Skeletal muscle cell (primary cell): ENCODE measurements at regions not wholly inside any gene's neighbourhood (a gene's known extent, or its start where the extent isn't known, plus 50 kb on each side); places are given as distances from the start of the nearest gene placed in this dataset.
A peak's percentile ranks its signal among the peaks of the same experiment; 100 is the strongest.

ENCODE experiments used
- DNase-seq: peaks from one replicate; pipeline ENCODE4 v3.0.0-alpha.2; 2010; ENCODE audit warnings: low read depth
- H3K4me3 ChIP-seq: 2 replicates; pipeline ENCODE4 v1.5.1; 2011; ENCODE audit warnings: low read depth, mild to moderate bottlenecking, control low read depth, low read length, moderate library complexity

DNA sequence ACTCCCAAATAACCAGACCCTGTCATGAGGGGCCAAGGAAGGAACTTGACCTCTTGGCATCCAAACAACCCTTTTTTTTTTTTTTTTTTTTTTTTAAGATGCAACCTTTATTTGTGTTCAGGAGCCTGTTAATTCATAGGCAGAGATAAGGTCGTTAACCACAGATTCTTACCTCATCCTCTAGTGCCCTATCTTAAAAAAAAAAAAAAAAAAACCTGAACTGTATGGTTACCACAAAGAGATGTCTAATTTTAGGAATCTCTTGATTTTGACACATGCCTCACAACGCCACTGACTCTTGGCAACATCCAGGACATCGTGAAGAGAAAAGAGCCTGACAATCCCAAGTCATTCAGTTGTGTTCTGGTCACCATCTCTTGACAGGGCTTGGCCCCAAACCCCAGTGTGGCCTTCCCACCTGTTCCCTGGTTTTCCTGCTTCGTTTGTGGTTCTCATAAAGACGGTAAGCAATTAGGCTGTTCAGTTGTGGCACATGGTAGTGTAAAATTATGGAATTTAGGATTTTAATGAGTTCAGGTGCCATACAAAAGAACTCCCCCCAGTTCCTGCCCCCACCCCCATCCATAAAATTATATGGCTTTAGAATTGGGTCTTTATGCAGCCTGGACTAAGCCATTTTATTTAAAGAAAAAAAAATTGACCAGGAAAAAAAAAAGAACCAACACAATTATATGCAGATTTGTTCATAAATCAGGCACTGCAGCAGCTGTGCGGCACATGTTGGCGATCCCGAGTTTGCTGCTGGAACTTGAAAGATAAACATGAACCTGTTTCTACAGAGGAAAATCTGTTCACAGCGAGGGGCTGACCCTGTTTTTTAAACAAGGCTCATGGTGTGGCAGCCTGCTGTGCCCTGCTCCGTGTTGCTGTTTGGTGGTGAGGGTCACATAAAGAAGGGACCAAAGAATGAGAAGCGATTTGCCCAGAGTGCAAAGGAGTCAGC, 267.8 kb upstream of the CLINT1 start:
- DNase-seq: no peak
- H3K4me3 ChIP-seq: no peak overlapping the region

DNA sequence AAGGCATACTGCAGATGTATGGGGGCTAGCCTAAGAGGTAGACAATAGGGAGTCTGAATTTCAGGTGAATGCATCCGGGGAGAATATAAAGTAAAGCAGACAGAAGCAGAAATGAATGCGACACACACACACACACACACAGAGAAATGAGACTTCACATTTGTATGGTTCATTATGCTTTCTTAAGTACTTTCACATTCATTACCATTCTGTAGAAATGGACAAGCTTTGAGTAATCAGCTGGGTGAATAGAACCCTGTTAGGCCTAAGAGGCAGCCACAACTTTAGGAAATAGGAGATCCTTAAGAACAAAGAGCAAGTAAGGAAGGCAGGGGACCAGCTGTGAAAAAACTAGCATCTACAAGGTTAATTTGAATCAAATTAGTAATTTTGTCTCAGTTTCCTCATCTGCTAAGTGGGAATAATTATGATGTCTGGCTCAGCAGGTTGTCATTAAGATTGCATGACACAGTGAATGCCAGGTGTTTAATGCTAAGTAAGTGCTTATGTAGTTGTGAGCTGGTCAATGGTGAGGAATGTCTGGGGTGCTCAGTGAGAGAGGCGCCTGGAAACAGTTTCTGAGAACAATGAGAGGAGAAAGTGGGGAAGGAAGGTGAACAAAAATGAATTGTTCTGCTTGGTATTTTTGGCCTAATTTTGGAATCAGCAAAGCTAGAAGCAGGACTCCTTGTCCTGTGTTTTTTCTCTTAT, 265.8 kb upstream of the CLINT1 start:
- no peak for DNase-seq
- no peak overlapping the region for H3K4me3 ChIP-seq

- H3K4me3 ChIP-seq: no peak overlapping the region
- no peak for DNase-seq
Measured at GRCh38 chr5:158123595-158123994, 264.6 kb upstream of the CLINT1 start.

- DNase-seq: no peak
- H3K4me3 ChIP-seq: no peak overlapping the region
Measured at GRCh38 chr5:158121678-158122077, 262.7 kb upstream of the CLINT1 start.

DNA sequence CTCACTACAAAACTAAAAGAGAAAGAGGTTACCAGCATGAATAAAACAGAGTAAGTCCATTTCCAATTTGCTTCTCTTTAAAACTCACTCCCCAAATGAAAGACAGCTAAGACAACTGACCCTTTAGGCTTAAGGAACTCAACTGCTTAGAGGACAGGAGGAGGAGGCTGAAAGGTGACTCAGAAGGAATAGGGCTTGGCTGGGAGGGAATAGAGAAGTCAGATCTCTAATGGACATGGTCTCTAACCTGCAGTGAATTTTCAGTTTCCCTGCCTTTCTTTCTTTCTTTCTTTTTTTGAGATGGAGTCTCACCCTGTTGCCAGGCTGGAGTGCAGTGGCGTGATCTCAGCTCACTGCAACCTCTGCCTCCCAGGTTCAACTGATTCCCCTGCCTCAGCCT, 261.8 kb upstream of the CLINT1 start:
- no peak for DNase-seq
- H3K4me3 ChIP-seq: no peak overlapping the region

DNA sequence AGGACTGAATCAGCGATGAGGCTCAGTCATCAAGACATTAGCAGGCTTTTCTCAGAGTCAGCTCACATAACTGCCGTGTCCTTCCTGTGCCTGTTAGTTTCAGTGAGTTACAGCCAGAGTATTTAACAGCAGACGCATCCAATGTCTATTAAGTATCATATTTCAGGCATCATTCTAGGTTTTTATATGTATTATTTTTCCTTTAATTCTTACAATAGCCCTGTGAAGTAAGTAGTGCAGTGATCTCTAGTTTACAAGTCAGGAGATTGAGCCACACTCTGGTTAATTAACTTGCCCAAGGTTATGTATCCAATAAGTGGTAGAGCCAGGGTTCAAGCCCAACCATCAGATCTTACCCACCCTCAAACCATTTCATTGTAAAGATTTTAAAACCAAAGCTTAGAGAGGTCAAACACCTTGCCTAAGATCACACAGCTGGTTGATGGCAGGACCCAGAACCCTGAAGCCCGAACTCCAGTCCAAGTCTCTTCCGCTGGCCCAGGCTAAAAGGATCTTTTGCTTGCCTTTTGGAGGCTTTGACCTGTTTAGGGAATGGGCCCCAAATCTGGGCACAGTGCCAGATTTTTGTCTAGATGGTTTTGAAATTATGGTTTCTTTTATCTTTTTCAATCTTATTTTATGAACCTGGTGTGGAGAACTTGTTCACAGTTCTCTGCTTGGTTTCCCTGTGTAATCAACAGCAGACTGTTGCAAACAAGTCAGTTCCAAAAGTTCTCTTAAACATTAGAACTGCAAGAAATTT, 261.2 kb upstream of the CLINT1 start:
- no peak overlapping the region for H3K4me3 ChIP-seq
- DNase-seq: peak; percentile 75

- no peak for DNase-seq
- no peak overlapping the region for H3K4me3 ChIP-seq
Measured at GRCh38 chr5:158117467-158118160, 258.7 kb upstream of the CLINT1 start.

DNA sequence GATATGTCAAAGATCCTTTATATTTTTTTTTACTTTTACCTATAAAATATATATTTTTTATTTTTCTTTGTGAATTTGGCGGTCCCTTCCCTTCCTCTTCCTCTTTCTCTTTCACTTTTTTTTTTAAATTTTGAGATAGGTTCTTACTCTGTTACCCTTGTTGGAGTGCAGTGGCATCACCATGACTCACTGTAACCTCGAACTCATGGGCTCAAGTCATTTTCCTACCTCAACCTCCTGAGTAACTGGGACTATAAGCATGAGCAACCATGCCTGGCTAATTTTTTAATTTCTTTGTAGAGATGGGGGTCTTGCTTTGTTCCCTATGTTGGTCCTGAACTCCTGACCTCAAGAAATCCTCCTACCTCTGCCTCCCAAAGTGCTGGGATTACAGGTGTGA, 258.0 kb upstream of the CLINT1 start:
- no peak overlapping the region for H3K4me3 ChIP-seq
- no peak for DNase-seq

GRCh38 chr5:158115468-158115867, 256.5 kb upstream of the CLINT1 start:
- DNase-seq: peak; percentile 68
- H3K4me3 ChIP-seq: no peak overlapping the region

DNA sequence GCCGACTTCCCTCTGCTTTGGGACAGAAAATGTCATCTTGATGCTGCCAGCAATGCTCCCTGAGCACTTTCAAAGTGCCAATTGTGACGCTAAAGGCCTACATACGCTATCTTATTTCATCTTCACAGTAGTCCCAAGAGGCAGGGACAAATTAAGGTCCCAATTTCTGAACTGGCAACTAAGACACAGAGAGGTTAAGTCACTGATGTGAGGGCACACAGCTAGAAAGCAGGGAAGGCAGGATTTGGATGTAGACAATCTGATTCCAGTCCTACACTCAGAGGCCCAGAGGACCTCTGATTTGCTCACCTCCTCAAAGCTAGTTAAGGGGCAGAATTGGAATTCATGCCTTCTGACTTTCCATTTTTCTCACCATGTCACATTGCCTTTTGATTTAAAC, 249.2 kb upstream of the CLINT1 start:
- no peak for DNase-seq
- no peak overlapping the region for H3K4me3 ChIP-seq

DNA sequence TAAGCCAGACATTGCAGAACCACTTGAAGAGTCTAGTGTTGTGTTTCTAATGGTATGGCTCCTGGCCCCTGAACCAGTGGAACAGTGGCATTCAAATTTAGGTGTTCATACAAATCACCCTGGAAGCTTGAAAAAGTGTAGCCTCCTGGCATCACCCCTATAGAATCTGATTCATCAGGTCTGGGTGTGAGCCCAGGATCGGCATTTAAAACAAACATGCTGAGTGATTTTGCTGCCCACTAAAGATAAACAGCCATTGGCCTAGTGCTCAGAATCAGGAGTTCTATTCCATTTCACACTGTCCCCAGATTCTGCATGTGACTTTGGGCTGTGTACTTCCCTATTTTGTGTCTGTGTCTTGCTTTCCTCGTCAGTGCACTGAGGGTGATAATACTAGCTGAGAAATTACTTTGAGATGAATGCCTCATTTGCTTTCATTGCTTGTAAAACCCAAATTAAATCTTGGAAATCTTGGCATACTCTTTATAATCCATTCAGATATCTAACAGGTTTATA, 241.5 kb upstream of the CLINT1 start:
- no peak overlapping the region for H3K4me3 ChIP-seq
- no peak for DNase-seq

DNA sequence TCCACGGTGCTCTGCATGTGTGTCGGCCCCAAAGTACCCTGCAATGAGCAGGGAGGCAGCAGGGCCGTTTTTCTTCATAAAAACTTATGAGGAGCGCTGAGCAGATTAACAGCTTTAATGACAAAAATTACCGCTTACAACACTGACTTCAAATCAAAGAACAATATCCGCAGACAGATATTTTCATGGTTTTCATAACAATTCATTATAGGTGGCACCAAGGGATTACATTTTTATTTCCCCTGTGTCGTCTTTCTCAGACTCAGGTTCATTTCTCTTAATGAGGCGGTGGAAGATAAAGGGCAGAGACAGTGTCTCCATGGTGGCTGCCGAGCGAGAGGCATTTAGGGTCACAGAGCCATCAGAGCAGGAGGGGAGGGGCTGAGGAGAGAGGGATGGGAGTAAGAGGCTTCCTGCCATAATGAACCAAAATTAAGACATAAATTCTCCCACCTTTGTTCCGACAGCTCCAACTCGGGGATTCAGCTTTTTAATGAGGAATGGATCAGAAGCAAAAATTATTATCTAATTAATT, 240.7 kb upstream of the CLINT1 start:
- no peak for DNase-seq
- H3K4me3 ChIP-seq: no peak overlapping the region

DNA sequence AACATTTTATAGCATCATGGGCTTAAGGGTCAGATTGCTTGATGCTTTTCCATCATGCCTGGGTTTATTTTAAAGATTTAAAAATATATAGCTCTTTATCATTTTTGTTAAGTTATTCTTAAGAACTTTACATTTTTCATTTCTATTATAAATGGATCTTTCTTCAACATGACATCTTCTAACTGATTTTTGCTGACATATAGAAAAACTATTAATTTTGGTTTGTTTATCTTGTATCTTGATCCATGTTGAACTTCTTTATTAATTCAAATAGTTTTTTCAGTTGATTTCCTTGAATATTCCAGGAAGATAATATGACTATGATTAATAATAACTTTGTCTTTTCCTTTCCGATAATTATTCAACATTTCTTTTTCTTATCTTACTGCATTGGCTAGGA, 237.9 kb upstream of the CLINT1 start:
- no peak for DNase-seq
- H3K4me3 ChIP-seq: no peak overlapping the region

- H3K4me3 ChIP-seq: no peak overlapping the region
- no peak for DNase-seq
Measured at GRCh38 chr5:158086856-158087255, 227.9 kb upstream of the CLINT1 start.

GRCh38 chr5:158084292-158084691, 225.3 kb upstream of the CLINT1 start:
- no peak overlapping the region for H3K4me3 ChIP-seq
- DNase-seq: no peak

DNA sequence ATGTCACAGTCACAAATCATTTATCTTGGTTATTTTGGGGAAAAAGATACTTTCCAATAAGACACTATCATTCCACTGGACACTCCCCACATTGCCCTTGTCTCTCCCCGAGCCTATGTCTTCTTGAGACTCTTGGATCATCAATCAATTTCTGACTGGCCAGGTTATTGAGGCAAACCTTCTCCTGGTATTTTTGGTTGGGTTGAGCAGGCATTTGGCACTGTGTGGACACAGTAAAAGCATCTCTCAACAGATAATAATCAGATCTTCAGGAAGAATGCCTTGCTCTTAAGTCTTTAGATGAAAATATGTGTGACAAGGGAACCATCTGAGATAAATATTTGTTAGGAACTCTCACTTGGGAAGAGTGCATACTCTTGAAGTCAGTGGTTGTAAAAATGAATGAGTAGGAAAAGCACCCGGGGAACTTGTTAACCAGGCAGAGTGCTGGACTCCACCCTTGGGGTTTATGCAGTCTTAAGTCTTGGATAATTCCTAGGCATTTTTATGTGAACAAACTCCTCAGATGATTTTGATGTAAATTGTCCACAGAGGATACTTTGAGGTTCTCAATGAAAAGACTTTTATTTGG, 223.8 kb upstream of the CLINT1 start:
- no peak overlapping the region for H3K4me3 ChIP-seq
- no peak for DNase-seq

- DNase-seq: no peak
- no peak overlapping the region for H3K4me3 ChIP-seq
Measured at GRCh38 chr5:158080112-158080511, 221.2 kb upstream of the CLINT1 start.

DNA sequence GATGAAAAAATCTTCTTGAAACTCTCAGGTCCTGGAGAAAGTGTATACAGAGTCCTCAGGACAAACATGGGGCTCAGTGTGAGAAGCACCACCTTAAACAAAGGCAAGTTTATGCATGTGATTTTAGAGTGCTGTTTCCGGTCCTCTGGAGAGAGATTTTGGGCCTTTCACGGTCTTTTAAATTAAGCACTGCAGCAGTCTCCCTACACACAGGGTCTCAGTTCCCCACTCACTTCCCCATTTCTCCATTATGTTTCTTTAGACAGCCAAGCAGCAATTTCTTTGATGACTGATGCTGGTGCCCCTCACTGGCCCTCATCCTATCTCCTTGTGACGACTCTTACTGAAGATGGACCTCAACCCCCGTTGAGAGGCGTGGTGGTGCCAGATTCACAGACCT, 220.2 kb upstream of the CLINT1 start:
- DNase-seq: no peak
- no peak overlapping the region for H3K4me3 ChIP-seq
